HG03097 (cell line): ENCODE measurements at regions not wholly inside any gene's neighbourhood (a gene's known extent, or its start where the extent isn't known, plus 50 kb on each side); places are given as distances from the start of the nearest gene placed in this dataset.

Experiments
- ATAC-seq: cut with Tn5 transposase; IDR thresholded peaks from one replicate; pipeline ENCODE4 v1.9.1; 2021; ENCODE audit not compliant: unreplicated experiment, low FRiP score

- no peak for ATAC-seq
Measured at GRCh38 chr11:110896358-110896757, 184.1 kb upstream of the ARHGAP20 start.

- ATAC-seq: no peak
Measured at GRCh38 chr11:110894224-110894623, 182.0 kb upstream of the ARHGAP20 start.

GRCh38 chr11:110892741-110893285 is 180.6 kb upstream of the ARHGAP20 start:
- no peak for ATAC-seq

- ATAC-seq: no peak
Measured at GRCh38 chr11:110891411-110891810, 179.2 kb upstream of the ARHGAP20 start.

GRCh38 chr11:110890995-110891394 is 178.8 kb upstream of the ARHGAP20 start:
- no peak for ATAC-seq

- no peak for ATAC-seq
Measured at GRCh38 chr11:110886288-110886970, 174.2 kb upstream of the ARHGAP20 start.

GRCh38 chr11:110883256-110883655 is 171.0 kb upstream of the ARHGAP20 start:
- ATAC-seq: no peak

GRCh38 chr11:110878513-110878912 is 166.3 kb upstream of the ARHGAP20 start:
- no peak for ATAC-seq

GRCh38 chr11:110874437-110875030 is 162.3 kb upstream of the ARHGAP20 start:
- no peak for ATAC-seq

- ATAC-seq: no peak
Measured at GRCh38 chr11:110873975-110874374, 161.7 kb upstream of the ARHGAP20 start.

GRCh38 chr11:110870816-110871522 is 158.7 kb upstream of the ARHGAP20 start:
- no peak for ATAC-seq

GRCh38 chr11:110867951-110868350 is 155.7 kb upstream of the ARHGAP20 start:
- no peak for ATAC-seq

GRCh38 chr11:110866081-110866480 is 153.8 kb upstream of the ARHGAP20 start:
- no peak for ATAC-seq

GRCh38 chr11:110862407-110862806 is 150.2 kb upstream of the ARHGAP20 start:
- ATAC-seq: no peak

- no peak for ATAC-seq
Measured at GRCh38 chr11:110860461-110860860, 148.2 kb upstream of the ARHGAP20 start.

- ATAC-seq: no peak
Measured at GRCh38 chr11:110859998-110860397, 147.8 kb upstream of the ARHGAP20 start.

- no peak for ATAC-seq
Measured at GRCh38 chr11:110859240-110859840, 147.1 kb upstream of the ARHGAP20 start.

GRCh38 chr11:110858547-110858921 is 146.3 kb upstream of the ARHGAP20 start:
- ATAC-seq: peak; percentile 68

- no peak for ATAC-seq
Measured at GRCh38 chr11:110857892-110858546, 145.8 kb upstream of the ARHGAP20 start.

- ATAC-seq: no peak
Measured at GRCh38 chr11:110856996-110857812, 145.0 kb upstream of the ARHGAP20 start.
